LNCAP (cell line): ENCODE measurements at regions not wholly inside any gene's neighbourhood (a gene's known extent, or its start where the extent isn't known, plus 50 kb on each side); places are given as distances from the start of the nearest gene placed in this dataset.

Experiments
- CTCF ChIP-seq: fragments of 450-650 bp; IDR thresholded peaks from 2 replicates; pipeline ENCODE4 v1.5.1; 2017; ENCODE audit warnings: mild to moderate bottlenecking

- no peak for TF ChIP-seq CTCF
These were observed 74.5 kb upstream of the ANKRD10 start for GRCh38 chr13:110989331-110989730.

GRCh38 chr13:110985541-110985940, 70.7 kb upstream of the ANKRD10 start:
- no peak for TF ChIP-seq CTCF

DNA sequence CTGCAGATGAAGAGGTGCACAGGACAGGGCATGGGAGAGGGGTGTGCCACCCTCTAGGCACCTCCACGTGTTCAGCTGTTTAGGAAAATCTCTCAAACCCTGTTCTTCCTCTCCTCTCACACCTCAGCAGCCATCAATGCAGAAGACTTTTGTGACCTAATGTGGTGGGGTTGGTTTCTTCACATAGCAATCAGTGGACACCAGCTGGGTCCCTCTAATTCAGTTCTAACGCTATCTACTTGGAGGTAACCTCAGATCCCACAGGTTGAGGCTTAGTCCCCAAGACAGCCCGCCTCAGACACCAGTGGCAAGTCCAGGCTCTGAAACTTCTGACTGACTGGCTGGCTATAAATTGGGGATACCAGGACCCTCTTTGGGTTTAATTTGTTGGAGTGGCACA, 69.9 kb upstream of the ANKRD10 start:
- no peak for TF ChIP-seq CTCF

DNA sequence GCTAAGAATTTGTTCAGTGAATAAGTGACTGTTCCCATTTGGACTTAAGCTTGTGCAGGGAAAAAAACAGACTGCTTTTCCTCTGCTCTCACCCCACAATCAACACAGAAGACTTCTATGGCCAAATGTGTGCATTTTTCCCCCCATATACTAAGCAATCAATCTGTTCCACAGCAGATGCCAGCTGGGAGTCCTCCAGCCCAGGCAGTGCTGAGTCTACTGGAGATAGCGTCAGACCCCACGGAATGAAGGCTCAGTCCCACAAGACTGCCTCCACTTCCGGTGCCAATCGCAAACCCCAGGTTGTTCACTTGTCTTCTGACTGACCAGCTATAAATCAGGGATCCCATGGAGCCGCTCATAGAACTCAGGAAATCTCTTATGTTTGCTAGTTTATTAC, 69.5 kb upstream of the ANKRD10 start:
- TF ChIP-seq CTCF, result no peak

GRCh38 chr13:110983241-110983640, 68.4 kb upstream of the ANKRD10 start:
- no peak for TF ChIP-seq CTCF

GRCh38 chr13:110981379-110981778, 66.5 kb upstream of the ANKRD10 start:
- TF ChIP-seq CTCF, result no peak

GRCh38 chr13:110980921-110981320, 66.1 kb upstream of the ANKRD10 start:
- no peak for TF ChIP-seq CTCF

DNA sequence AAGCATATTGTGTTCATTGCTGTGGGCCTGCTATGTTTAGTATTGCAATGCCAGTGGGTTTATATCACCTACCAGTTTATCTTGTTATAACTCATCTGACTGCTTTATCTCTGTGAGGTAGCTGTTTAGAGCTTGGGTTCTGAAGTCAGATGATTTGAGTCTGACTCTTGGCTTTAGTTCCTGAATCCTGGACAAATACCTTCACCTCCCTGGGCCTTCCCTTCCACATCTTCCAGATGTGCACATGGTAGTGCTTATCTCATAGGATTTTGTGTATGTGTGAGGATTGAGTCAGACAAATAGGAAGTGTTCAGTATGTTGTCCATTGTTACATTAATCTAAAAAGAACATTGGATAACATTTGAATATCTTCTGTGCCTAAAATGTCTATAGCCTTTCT, 63.5 kb upstream of the ANKRD10 start:
- TF ChIP-seq CTCF, result no peak
